ENCODE measurements at regions not wholly inside any gene's neighbourhood (a gene's known extent, or its start where the extent isn't known, plus 50 kb on each side); places are given as distances from the start of the nearest gene placed in this dataset.

DNA sequence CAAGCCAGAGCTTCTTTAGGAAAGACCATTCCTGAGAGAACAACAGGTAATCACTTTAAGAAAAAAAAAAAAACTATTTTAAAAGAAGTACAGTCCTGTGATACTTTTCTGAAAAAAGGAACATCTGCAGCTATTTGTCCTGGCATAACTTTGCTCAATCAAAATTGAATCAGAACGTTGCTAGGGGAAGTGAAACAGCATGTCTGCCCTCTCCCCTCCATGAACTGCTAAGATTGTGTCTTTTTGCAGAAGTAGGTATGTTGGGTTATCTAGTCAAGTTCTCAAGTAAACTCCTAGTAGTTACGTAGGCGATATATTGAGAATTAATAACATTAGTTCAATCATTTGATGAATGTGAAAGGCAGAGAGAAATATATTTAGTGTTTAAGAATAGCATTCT is 1013.3 kb downstream of the TUSC7 start:
- Mint-ChIP-seq H3K4me3 (no peak overlapping the region), H3K4me1 (ENCODE audit: low read depth) (no peaks in the 10 kb centered on the region), H3K27me3 (ENCODE audit: low read depth) (no peaks in the 10 kb centered on the region), H3K9me3 (ENCODE audit: insufficient read depth) (peaks cover 3% of the 10 kb centered on the region), H3K27ac (no peak overlapping the region), H3K36me3 (ENCODE audit: low read depth) (no peaks in the 10 kb centered on the region)
- ChIA-PET POLR2A (no interaction called here), CTCF (no interaction called here)
- no peak for DNase-seq
- no peak for ATAC-seq

DNA sequence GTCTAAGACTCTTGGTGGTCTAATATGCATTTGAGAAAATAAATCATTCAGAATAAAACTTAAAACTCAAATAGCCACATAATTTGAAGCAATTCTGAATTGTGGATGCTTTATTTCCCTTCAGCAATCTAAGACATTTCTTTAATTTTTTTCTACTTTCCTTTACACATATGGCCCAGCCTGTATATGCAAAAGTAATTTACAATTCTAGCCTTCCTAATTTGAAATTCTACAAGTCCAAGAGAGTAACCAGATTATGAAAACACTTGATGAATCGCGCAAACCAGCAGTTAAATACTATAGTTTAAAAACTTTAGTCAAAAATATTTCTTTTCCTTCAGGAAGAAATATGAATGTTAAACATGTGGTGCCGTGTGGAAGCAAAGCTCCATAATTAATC is 1014.2 kb downstream of the TUSC7 start:
- DNase-seq (no peak), ATAC-seq (no peak)
- H3K27me3 Mint-ChIP-seq (ENCODE audit: low read depth), result no peaks in the 10 kb centered on the region
- no peaks in the 10 kb centered on the region for H3K36me3 Mint-ChIP-seq (ENCODE audit: low read depth)
- H3K27ac Mint-ChIP-seq, result no peak overlapping the region
- no peaks in the 10 kb centered on the region for H3K4me1 Mint-ChIP-seq (ENCODE audit: low read depth)
- ChIA-PET POLR2A (no interaction called here), CTCF (no interaction called here)
- H3K9me3 Mint-ChIP-seq (ENCODE audit: insufficient read depth), result peaks cover 3% of the 10 kb centered on the region
- H3K4me3 Mint-ChIP-seq, result no peak overlapping the region

DNA sequence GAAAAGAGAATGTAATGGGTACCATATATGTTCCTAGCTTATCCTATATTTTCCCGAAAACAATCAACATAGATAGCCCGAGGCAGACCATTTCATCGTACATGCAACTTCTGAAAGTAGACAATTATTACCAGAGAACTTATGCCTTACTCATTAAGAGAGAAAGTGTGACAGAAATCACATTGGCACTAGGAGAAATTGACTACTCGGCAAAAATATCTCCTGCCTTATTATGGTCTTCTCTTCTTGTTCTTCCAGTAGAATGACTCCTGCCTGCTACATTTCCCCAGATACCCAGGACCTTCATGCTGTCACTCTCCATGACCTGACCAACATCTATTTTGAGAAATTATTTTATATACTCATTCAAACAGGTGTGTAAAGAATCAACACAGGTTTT is 1015.7 kb downstream of the TUSC7 start:
- Mint-ChIP-seq H3K27ac (no peak overlapping the region), H3K4me3 (no peak overlapping the region), H3K4me1 (ENCODE audit: low read depth) (no peaks in the 10 kb centered on the region), H3K9me3 (ENCODE audit: insufficient read depth) (peaks cover 3% of the 10 kb centered on the region), H3K36me3 (ENCODE audit: low read depth) (no peaks in the 10 kb centered on the region), H3K27me3 (ENCODE audit: low read depth) (no peaks in the 10 kb centered on the region)
- ATAC-seq (no peak), DNase-seq (no peak)
- ChIA-PET POLR2A (no interaction called here), CTCF (no interaction called here)

DNA sequence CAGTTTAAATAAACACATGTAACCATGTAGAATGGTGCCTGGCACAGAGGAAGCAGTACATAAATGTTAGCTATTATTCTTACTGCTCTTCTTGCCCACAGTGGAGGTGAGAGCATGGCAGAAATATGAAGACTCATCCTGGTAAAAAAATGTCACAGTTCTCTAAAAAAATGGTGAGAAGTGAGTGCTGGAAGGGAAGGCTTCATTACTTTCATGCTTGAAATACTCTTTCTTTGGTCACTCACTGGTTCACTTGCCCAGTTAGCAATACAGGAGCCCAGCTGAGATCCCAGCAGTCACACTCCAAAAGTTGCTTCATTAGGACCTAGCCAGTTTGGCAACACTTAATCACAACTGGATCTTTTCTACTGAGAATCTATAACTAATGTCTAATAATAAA is 1017.2 kb downstream of the TUSC7 start:
- no peak for DNase-seq
- Mint-ChIP-seq H3K27ac (no peak overlapping the region), H3K4me1 (ENCODE audit: low read depth) (no peaks in the 10 kb centered on the region), H3K27me3 (ENCODE audit: low read depth) (no peaks in the 10 kb centered on the region), H3K4me3 (no peak overlapping the region), H3K36me3 (ENCODE audit: low read depth) (no peaks in the 10 kb centered on the region), H3K9me3 (ENCODE audit: insufficient read depth) (peaks cover 3% of the 10 kb centered on the region)
- CTCF ChIA-PET, result no interaction called here
- POLR2A ChIA-PET, result no interaction called here
- no peak for ATAC-seq

DNA sequence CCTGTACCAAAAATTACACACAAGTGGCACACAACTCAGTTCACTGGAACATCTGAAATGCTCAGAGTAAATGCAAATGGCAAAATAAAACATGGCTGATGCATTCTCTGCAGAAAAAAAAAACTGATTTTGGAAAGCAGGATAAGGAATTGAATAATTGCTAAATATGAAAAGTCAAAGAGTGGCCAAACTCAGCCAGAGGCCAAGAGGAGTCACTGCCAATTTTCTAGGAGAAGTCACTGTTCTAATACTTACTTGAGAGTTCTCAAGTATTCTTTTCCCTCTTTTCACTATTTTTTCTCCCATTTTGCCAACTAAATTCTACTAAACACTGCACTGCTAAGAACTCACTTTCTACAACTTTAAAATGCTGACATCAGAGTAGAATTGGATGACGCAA is 1018.6 kb downstream of the TUSC7 start:
- DNase-seq, result no peak
- CTCF ChIA-PET, result no interaction called here

DNA sequence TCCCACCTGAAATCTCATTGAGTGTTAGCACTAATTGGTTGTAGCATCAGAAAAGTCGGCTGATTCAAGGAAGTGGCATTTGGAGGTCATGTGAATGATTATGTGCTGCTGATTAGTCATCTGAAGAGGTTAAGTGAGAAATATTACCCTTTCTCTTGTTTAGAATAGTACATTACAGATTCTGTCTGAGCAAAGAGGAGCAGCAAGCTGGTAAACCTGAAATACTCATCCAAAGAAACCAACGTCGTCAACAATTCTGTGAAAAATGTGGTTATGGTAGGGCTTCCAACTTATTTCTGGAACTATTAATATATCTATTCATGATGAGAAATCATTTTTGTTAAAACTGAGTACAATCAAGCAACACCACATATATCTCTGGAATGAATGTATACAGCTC is 1024.9 kb downstream of the TUSC7 start:
- ChIA-PET POLR2A (no interaction called here), CTCF (no interaction called here)
- no peak overlapping the region for H3K4me3 Mint-ChIP-seq
- DNase-seq (no peak), ATAC-seq (no peak)
- H3K36me3 Mint-ChIP-seq (ENCODE audit: low read depth), result no peaks in the 10 kb centered on the region
- no peaks in the 10 kb centered on the region for H3K9me3 Mint-ChIP-seq (ENCODE audit: insufficient read depth)
- H3K27ac Mint-ChIP-seq, result no peak overlapping the region
- no peaks in the 10 kb centered on the region for H3K27me3 Mint-ChIP-seq (ENCODE audit: low read depth)
- H3K4me1 Mint-ChIP-seq (ENCODE audit: low read depth), result no peaks in the 10 kb centered on the region

More for the DNA sequence above, 1018.6 kb downstream of the TUSC7 start:
- Mint-ChIP-seq H3K9me3 (ENCODE audit: insufficient read depth) (peaks cover 3% of the 10 kb centered on the region), H3K27ac (no peak overlapping the region), H3K27me3 (ENCODE audit: low read depth) (no peaks in the 10 kb centered on the region), H3K4me1 (ENCODE audit: low read depth) (no peaks in the 10 kb centered on the region), H3K4me3 (no peak overlapping the region), H3K36me3 (ENCODE audit: low read depth) (no peaks in the 10 kb centered on the region)
- POLR2A ChIA-PET, result no interaction called here
- no peak for ATAC-seq

DNA sequence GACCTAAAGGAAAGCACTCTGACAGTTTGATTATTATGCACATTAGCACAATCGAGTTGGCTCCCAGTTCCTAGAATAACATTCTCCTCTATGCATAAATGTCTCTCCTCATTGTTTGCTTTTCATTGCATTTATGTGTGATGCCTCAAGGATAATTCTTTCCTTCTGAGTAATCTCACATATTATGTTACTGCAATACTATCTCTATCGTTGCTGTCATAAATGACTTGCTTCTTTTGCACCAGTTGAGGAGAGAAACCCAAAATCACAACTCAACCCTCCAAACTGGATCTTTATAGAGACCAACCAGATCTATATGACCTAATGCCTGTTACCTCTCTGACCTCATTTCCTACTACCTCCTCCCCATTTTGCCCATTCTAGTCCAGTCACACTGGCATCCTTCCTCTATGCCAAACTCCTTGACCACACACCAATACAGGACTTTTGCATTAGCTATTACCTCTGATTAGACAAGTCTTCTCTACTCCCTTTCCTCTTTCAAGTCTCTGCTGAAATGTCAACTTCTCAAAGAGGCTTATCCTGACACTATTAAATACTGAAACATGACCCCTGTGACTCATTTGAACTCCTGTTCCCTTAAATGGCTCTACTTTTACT is 1026.0 kb downstream of the TUSC7 start:
- no peak for DNase-seq
- POLR2A ChIA-PET, result no interaction called here
- Mint-ChIP-seq H3K9me3 (ENCODE audit: insufficient read depth) (no peaks in the 10 kb centered on the region), H3K4me1 (ENCODE audit: low read depth) (no peaks in the 10 kb centered on the region), H3K4me3 (no peak overlapping the region), H3K36me3 (ENCODE audit: low read depth) (no peaks in the 10 kb centered on the region), H3K27me3 (ENCODE audit: low read depth) (no peaks in the 10 kb centered on the region), H3K27ac (no peak overlapping the region)
- no peak for ATAC-seq
- CTCF ChIA-PET, result no interaction called here

DNA sequence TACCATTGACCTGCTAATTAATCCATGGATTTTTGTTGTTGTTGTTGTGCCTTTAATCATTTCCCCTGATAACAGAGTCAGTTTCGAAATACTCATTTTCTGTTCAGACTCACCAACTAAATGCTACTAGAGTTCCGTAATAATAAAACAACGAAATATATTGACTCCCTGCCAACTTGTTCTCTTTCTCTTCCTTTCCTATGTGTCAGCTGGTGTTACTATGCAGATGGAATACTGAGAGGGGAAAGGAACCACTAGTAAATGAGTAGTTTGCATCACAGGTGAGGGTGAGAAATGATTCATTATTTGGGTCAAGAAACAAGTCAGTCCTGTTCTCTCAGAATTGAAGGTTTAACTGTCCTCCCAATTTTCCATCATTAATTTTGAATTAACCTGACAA is 1027.3 kb downstream of the TUSC7 start:
- no peaks in the 10 kb centered on the region for H3K4me1 Mint-ChIP-seq (ENCODE audit: low read depth)
- H3K4me3 Mint-ChIP-seq, result no peak overlapping the region
- ChIA-PET POLR2A (no interaction called here), CTCF (no interaction called here)
- no peaks in the 10 kb centered on the region for H3K27me3 Mint-ChIP-seq (ENCODE audit: low read depth)
- no peak for DNase-seq
- H3K27ac Mint-ChIP-seq, result no peak overlapping the region
- H3K36me3 Mint-ChIP-seq (ENCODE audit: low read depth), result no peaks in the 10 kb centered on the region
- H3K9me3 Mint-ChIP-seq (ENCODE audit: insufficient read depth), result no peaks in the 10 kb centered on the region
- ATAC-seq, result no peak

DNA sequence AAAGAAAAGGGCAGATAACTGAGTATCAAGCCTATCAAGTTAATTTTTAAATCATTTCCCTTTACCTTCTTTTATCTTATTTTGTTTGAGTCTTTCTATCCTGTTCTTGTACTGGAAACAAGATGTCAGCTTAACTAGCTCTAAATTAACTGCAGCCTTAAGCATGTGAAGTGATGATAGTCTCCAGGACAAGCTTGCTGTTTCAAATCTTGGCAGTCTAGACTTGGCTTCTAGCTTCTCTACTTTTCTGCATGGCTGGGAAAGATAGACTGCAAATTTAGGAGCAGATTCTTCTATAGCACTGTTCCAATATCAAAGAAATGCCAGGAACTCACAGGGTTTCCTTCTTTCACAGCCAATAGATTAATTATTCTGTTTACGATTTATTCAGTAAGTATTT is 1034.4 kb downstream of the TUSC7 start:
- CTCF ChIA-PET, result no interaction called here
- Mint-ChIP-seq H3K27me3 (ENCODE audit: low read depth) (no peaks in the 10 kb centered on the region), H3K4me3 (no peak overlapping the region), H3K4me1 (ENCODE audit: low read depth) (no peaks in the 10 kb centered on the region), H3K27ac (no peak overlapping the region), H3K9me3 (ENCODE audit: insufficient read depth) (peaks cover 4% of the 10 kb centered on the region), H3K36me3 (ENCODE audit: low read depth) (no peaks in the 10 kb centered on the region)
- no peak for ATAC-seq
- DNase-seq, result no peak
- POLR2A ChIA-PET, result no interaction called here

DNA sequence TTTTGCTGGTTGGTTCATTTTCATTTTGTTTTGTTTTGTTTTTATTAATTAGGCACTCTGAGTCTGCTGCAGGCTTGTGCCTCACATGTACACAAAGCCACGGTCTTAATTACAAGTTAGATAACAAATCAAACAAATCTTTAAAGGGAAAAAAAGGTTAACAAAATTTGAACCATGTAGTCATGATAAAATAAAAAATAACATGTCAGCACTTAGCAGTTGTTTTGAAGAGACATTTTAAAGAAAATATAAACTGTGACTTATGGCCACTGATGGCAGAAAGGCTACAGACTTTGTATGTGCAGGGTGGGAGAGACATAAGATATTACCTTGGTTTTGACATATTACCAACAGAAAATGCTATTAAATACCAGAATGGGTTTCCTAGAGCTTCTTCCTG is 1035.4 kb downstream of the TUSC7 start:
- ChIA-PET CTCF (no interaction called here), POLR2A (no interaction called here)
- Mint-ChIP-seq H3K27me3 (ENCODE audit: low read depth) (no peaks in the 10 kb centered on the region), H3K27ac (no peak overlapping the region), H3K4me1 (ENCODE audit: low read depth) (no peaks in the 10 kb centered on the region), H3K36me3 (ENCODE audit: low read depth) (no peaks in the 10 kb centered on the region), H3K9me3 (ENCODE audit: insufficient read depth) (peaks cover 8% of the 10 kb centered on the region), H3K4me3 (no peak overlapping the region)
- DNase-seq (no peak), ATAC-seq (no peak)

DNA sequence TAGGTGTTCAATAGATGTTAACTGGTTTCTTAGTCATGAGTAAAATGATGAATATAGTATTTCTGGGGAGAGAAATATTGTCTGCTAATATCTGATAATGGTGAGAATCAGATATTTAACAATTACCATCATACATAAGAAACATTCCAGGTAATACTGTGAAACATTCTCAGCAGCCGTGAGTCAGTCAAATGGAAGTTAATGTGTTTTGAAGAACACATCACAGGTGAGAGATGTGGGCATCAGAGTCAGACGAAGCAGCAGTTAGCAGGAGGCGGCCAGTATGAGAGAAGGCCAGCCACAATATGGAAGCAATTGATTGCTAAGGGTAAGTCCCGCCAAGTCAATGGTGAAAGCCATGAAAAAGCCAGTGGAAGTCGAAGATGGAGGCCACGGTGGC is 1035.9 kb downstream of the TUSC7 start:
- Mint-ChIP-seq H3K4me3 (no peak overlapping the region), H3K27me3 (ENCODE audit: low read depth) (no peaks in the 10 kb centered on the region), H3K36me3 (ENCODE audit: low read depth) (no peaks in the 10 kb centered on the region), H3K27ac (no peak overlapping the region), H3K4me1 (ENCODE audit: low read depth) (no peaks in the 10 kb centered on the region), H3K9me3 (ENCODE audit: insufficient read depth) (peaks cover 8% of the 10 kb centered on the region)
- POLR2A ChIA-PET, result no interaction called here
- CTCF ChIA-PET, result no interaction called here
- no peak for DNase-seq
- no peak for ATAC-seq

DNA sequence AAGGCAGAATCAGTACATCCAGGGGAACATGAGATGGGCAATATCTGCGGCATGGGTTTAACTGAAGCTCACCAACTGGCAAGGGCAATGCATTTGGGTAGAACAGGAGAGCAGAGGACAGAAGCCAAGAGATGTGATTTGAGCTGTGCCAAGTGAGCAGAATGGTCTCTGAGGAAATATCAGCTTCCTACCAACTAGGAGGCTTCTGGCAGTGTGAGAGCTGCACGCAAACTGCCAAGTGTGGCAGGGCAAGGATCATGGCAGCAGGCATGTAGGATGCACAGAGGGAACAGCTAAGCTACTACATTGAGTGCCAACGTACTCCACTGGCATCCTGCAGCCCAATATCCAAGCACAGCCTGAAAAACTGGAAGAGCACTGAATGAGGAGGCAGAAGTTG is 1036.5 kb downstream of the TUSC7 start:
- H3K27ac Mint-ChIP-seq, result no peak overlapping the region
- DNase-seq (no peak), ATAC-seq (no peak)
- H3K36me3 Mint-ChIP-seq (ENCODE audit: low read depth), result no peaks in the 10 kb centered on the region
- POLR2A ChIA-PET, result no interaction called here
- CTCF ChIA-PET, result no interaction called here
- no peaks in the 10 kb centered on the region for H3K27me3 Mint-ChIP-seq (ENCODE audit: low read depth)
- H3K4me1 Mint-ChIP-seq (ENCODE audit: low read depth), result no peaks in the 10 kb centered on the region
- H3K9me3 Mint-ChIP-seq (ENCODE audit: insufficient read depth), result peaks cover 8% of the 10 kb centered on the region
- H3K4me3 Mint-ChIP-seq, result no peak overlapping the region

DNA sequence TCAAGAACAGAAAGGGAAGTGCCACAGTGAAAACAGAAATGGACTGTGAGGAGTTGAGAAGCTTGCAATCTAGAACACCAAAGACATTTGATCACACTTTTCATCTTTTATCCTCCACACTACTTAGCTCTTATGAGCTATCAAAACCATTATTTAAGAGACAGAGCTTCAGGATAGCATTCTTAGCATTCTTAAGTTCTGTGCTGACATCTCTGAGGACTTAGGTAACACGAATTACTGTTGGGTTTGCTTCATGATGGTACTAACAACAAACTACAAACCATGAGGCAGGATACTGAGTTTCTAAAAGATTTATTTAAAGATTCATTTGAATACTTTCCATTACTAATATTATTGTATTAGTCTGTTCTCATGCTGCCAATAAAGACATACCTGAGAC is 1038.6 kb downstream of the TUSC7 start:
- Mint-ChIP-seq H3K9me3 (ENCODE audit: insufficient read depth) (peaks cover 8% of the 10 kb centered on the region), H3K4me3 (no peak overlapping the region), H3K36me3 (ENCODE audit: low read depth) (no peaks in the 10 kb centered on the region), H3K27ac (no peak overlapping the region), H3K4me1 (ENCODE audit: low read depth) (no peaks in the 10 kb centered on the region), H3K27me3 (ENCODE audit: low read depth) (no peaks in the 10 kb centered on the region)
- CTCF ChIA-PET, result no interaction called here
- DNase-seq, result no peak
- no peak for ATAC-seq
- POLR2A ChIA-PET, result no interaction called here

Data from activated CD8-positive, alpha-beta T cell treated with anti-CD3 and anti-CD28 coated beads, Interleukin-2, amount 10 ng/mL, durations not matched to agents 7 days and 5 days (primary cell).